K562 (cell line): ENCODE measurements at regions not wholly inside any gene's neighbourhood (a gene's known extent, or its start where the extent isn't known, plus 50 kb on each side); places are given as distances from the start of the nearest gene placed in this dataset.

Source experiments
- DEAF1 ChIP-seq: fragments of 450-650 bp; formaldehyde crosslinking; IDR thresholded peaks from 2 replicates; pipeline ENCODE4 v1.4.0; 2020; ENCODE audit warnings: mild to moderate bottlenecking, moderate library complexity
- E2F6 ChIP-seq, 2 experiments: IDR thresholded peaks; 2 replicates each; pipeline ENCODE4 v1.6.1; 2011; ENCODE audit warnings: borderline replicate concordance in 1 of 2, control low read depth in 1 of 2, low read depth in 1 of 2, low read length in 1 of 2, mild to moderate bottlenecking in 1 of 2, mixed read lengths in 1 of 2, moderate library complexity in 1 of 2; ENCODE audit not compliant: insufficient read depth in 1 of 2, insufficient read length in 1 of 2, poor library complexity in 1 of 2, severe bottlenecking in 1 of 2; ENCODE audit errors: extremely low read depth in 1 of 2
- ETV5 ChIP-seq: sonication (generic); formaldehyde crosslinking; IDR thresholded peaks from 2 replicates; pipeline ENCODE4 v1.4.0; 2020; ENCODE audit warnings: low read depth, mild to moderate bottlenecking, missing genetic modification reagents
- MXI1 ChIP-seq: IDR thresholded peaks from 2 replicates; pipeline ENCODE4 v1.6.1; 2011; ENCODE audit warnings: low read depth, mild to moderate bottlenecking, improper control_type of control experiment, low read length
- NUFIP1 ChIP-seq: fragments of 450-650 bp; IDR thresholded peaks from 2 replicates; pipeline ENCODE4 v1.6.1; 2018; ENCODE audit not compliant: partially characterized antibody
- POLR2A ChIP-seq: fragments of 450-650 bp; conservative IDR thresholded peaks from 2 replicates; pipeline ENCODE4 v1.6.1; 2016
- TRIM25 ChIP-seq: fragments of 450-650 bp; IDR thresholded peaks from 2 replicates; pipeline ENCODE4 v1.7.0; 2016; ENCODE audit warnings: borderline replicate concordance
- ZKSCAN8 ChIP-seq: fragments of 200-800 bp; sonication (Bioruptor generic); IDR thresholded peaks from 2 replicates; pipeline ENCODE4 v1.6.1; 2016; ENCODE audit warnings: missing genetic modification characterization, missing compliant biosample characterization
- ZNF583 ChIP-seq: fragments of 250-450 bp; sonication (Bioruptor Pico); IDR thresholded peaks from 2 replicates; pipeline ENCODE4 v1.4.0; 2020

- TF ChIP-seq E2F6 (IDR thresholded peaks at IDR 0.05; ENCODE audit: borderline replicate concordance in 1 of 2, extremely low read depth in 1 of 2, insufficient read depth in 1 of 2, insufficient read length in 1 of 2, low read depth in 1 of 2, low read length in 1 of 2, poor library complexity in 1 of 2, severe bottlenecking in 1 of 2) (no peak), POLR2A (no peak), NUFIP1 (no peak), DEAF1 (CRISPR knock-in tag) (no peak), TRIM25 (no peak), ZNF583 (CRISPR knock-in tag) (no peak), MXI1 (no peak), ETV5 (CRISPR knock-in tag) (no peak), ZKSCAN8 (CRISPR knock-in tag) (no peak)
These were observed 273.7 kb upstream of the PIK3C3 start (continued) for GRCh38 chr18:41681138-41681880.
